Activated naive CD8-positive, alpha-beta T cell (primary cell): ENCODE measurements at regions not wholly inside any gene's neighbourhood (a gene's known extent, or its start where the extent isn't known, plus 50 kb on each side); places are given as distances from the start of the nearest gene placed in this dataset.
"Not testable (repeated sequence)": the region's sequence is repeated elsewhere in the genome, so short reads cannot be mapped to it uniquely, and the experiment has no call there.

Experiments used
- H3K27ac Mint-ChIP-seq: one replicate; pipeline ENCODE4 v1.8.0; 2021; ENCODE audit warnings: mixed read lengths
- H3K27me3 Mint-ChIP-seq: one replicate; pipeline ENCODE4 v1.8.0; 2021; ENCODE audit warnings: mixed read lengths
- H3K36me3 Mint-ChIP-seq: one replicate; pipeline ENCODE4 v1.8.0; 2021; ENCODE audit warnings: mixed read lengths
- H3K4me1 Mint-ChIP-seq: one replicate; pipeline ENCODE4 v1.8.0; 2021; ENCODE audit warnings: low read depth, mixed read lengths
- H3K4me3 Mint-ChIP-seq: one replicate; pipeline ENCODE4 v1.8.0; 2021; ENCODE audit warnings: mild to moderate bottlenecking, mixed read lengths
- H3K9me3 Mint-ChIP-seq: one replicate; pipeline ENCODE4 v1.8.0; 2021; ENCODE audit warnings: low read depth, mixed read lengths

GRCh38 chr2:59770651-59771050 is 782.8 kb downstream of the BCL11A start:
- Mint-ChIP-seq H3K36me3 (peaks cover 2% of the 10 kb centered on the region), H3K9me3 (no peaks in the 10 kb centered on the region), H3K4me1 (no peaks in the 10 kb centered on the region), H3K27ac (no peak overlapping the region), H3K27me3 (no peaks in the 10 kb centered on the region), H3K4me3 (no peak overlapping the region)

GRCh38 chr2:59761966-59762365 is 791.5 kb downstream of the BCL11A start:
- H3K4me1 Mint-ChIP-seq, result no peaks in the 10 kb centered on the region
- no peak overlapping the region for H3K4me3 Mint-ChIP-seq
- H3K9me3 Mint-ChIP-seq, result no peaks in the 10 kb centered on the region

GRCh38 chr2:59756150-59756549 is 797.3 kb downstream of the BCL11A start:
- H3K36me3 Mint-ChIP-seq, result no peaks in the 10 kb centered on the region
- H3K9me3 Mint-ChIP-seq, result no peaks in the 10 kb centered on the region
- H3K4me3 Mint-ChIP-seq, result no peak overlapping the region
- no peaks in the 10 kb centered on the region for H3K27me3 Mint-ChIP-seq
- no peak overlapping the region for H3K27ac Mint-ChIP-seq
- no peaks in the 10 kb centered on the region for H3K4me1 Mint-ChIP-seq

More at GRCh38 chr2:59761966-59762365, 791.5 kb downstream of the BCL11A start:
- no peak overlapping the region for H3K27ac Mint-ChIP-seq
- H3K36me3 Mint-ChIP-seq, result no peaks in the 10 kb centered on the region
- no peaks in the 10 kb centered on the region for H3K27me3 Mint-ChIP-seq

GRCh38 chr2:59754011-59754735 is 799.3 kb downstream of the BCL11A start:
- no peaks in the 10 kb centered on the region for H3K4me1 Mint-ChIP-seq
- H3K4me3 Mint-ChIP-seq, result no peak overlapping the region
- no peaks in the 10 kb centered on the region for H3K36me3 Mint-ChIP-seq
- H3K27ac Mint-ChIP-seq, result no peak overlapping the region
- no peaks in the 10 kb centered on the region for H3K27me3 Mint-ChIP-seq
- H3K9me3 Mint-ChIP-seq, result no peaks in the 10 kb centered on the region

- H3K27me3 Mint-ChIP-seq, result no peaks in the 10 kb centered on the region
- no peaks in the 10 kb centered on the region for H3K4me1 Mint-ChIP-seq
- H3K27ac Mint-ChIP-seq, result no peak overlapping the region
- H3K9me3 Mint-ChIP-seq, result no peaks in the 10 kb centered on the region
- no peak overlapping the region for H3K4me3 Mint-ChIP-seq
- no peaks in the 10 kb centered on the region for H3K36me3 Mint-ChIP-seq
These were observed 800.9 kb downstream of the BCL11A start for GRCh38 chr2:59752512-59752911.

- H3K4me1 Mint-ChIP-seq, result no peaks in the 10 kb centered on the region
- H3K9me3 Mint-ChIP-seq, result no peaks in the 10 kb centered on the region
- H3K27ac Mint-ChIP-seq, result no peak overlapping the region
- H3K4me3 Mint-ChIP-seq, result no peak overlapping the region
- H3K36me3 Mint-ChIP-seq, result no peaks in the 10 kb centered on the region
- no peaks in the 10 kb centered on the region for H3K27me3 Mint-ChIP-seq
These were observed 801.4 kb downstream of the BCL11A start for GRCh38 chr2:59752071-59752470.

GRCh38 chr2:59751214-59751613 is 802.2 kb downstream of the BCL11A start:
- not testable (repeated sequence) for H3K9me3 Mint-ChIP-seq, H3K36me3 Mint-ChIP-seq, H3K27ac Mint-ChIP-seq, H3K4me3 Mint-ChIP-seq, H3K4me1 Mint-ChIP-seq, H3K27me3 Mint-ChIP-seq

GRCh38 chr2:59746291-59746690 is 807.2 kb downstream of the BCL11A start:
- Mint-ChIP-seq H3K9me3 (no peaks in the 10 kb centered on the region), H3K4me3 (no peak overlapping the region), H3K4me1 (no peaks in the 10 kb centered on the region), H3K27ac (no peak overlapping the region), H3K27me3 (peaks cover 2% of the 10 kb centered on the region), H3K36me3 (no peaks in the 10 kb centered on the region)

GRCh38 chr2:59745085-59745484 is 808.4 kb downstream of the BCL11A start:
- Mint-ChIP-seq H3K27ac (no peak overlapping the region), H3K4me3 (no peak overlapping the region), H3K36me3 (no peaks in the 10 kb centered on the region)

GRCh38 chr2:59744436-59744835 is 809.0 kb downstream of the BCL11A start:
- Mint-ChIP-seq H3K4me3 (no peak overlapping the region), H3K9me3 (no peaks in the 10 kb centered on the region), H3K27ac (no peak overlapping the region), H3K4me1 (no peaks in the 10 kb centered on the region), H3K27me3 (peaks cover 2% of the 10 kb centered on the region), H3K36me3 (no peaks in the 10 kb centered on the region)

More at GRCh38 chr2:59745085-59745484, 808.4 kb downstream of the BCL11A start:
- Mint-ChIP-seq H3K4me1 (no peaks in the 10 kb centered on the region), H3K9me3 (no peaks in the 10 kb centered on the region), H3K27me3 (peaks cover 2% of the 10 kb centered on the region)

GRCh38 chr2:59741840-59742239 is 811.6 kb downstream of the BCL11A start:
- Mint-ChIP-seq H3K27ac (no peak overlapping the region), H3K4me3 (no peak overlapping the region)

GRCh38 chr2:59739166-59739565 is 814.3 kb downstream of the BCL11A start:
- no peaks in the 10 kb centered on the region for H3K36me3 Mint-ChIP-seq
- H3K9me3 Mint-ChIP-seq, result no peaks in the 10 kb centered on the region
- H3K27me3 Mint-ChIP-seq, result no peaks in the 10 kb centered on the region
- H3K27ac Mint-ChIP-seq, result no peak overlapping the region
- H3K4me1 Mint-ChIP-seq, result no peaks in the 10 kb centered on the region
- H3K4me3 Mint-ChIP-seq, result no peak overlapping the region

More at GRCh38 chr2:59741840-59742239, 811.6 kb downstream of the BCL11A start:
- peaks cover 2% of the 10 kb centered on the region for H3K27me3 Mint-ChIP-seq
- no peaks in the 10 kb centered on the region for H3K9me3 Mint-ChIP-seq
- no peaks in the 10 kb centered on the region for H3K4me1 Mint-ChIP-seq
- H3K36me3 Mint-ChIP-seq, result no peaks in the 10 kb centered on the region

- Mint-ChIP-seq H3K27ac (no peak overlapping the region), H3K36me3 (no peaks in the 10 kb centered on the region), H3K27me3 (no peaks in the 10 kb centered on the region), H3K9me3 (no peaks in the 10 kb centered on the region), H3K4me3 (no peak overlapping the region), H3K4me1 (no peaks in the 10 kb centered on the region)
These were observed 816.2 kb downstream of the BCL11A start for GRCh38 chr2:59737299-59737698.

- no peak overlapping the region for H3K27ac Mint-ChIP-seq
- H3K4me3 Mint-ChIP-seq, result no peak overlapping the region
These were observed 818.7 kb downstream of the BCL11A start for GRCh38 chr2:59734743-59735142.

GRCh38 chr2:59733970-59734369 is 819.5 kb downstream of the BCL11A start:
- no peaks in the 10 kb centered on the region for H3K36me3 Mint-ChIP-seq
- H3K27ac Mint-ChIP-seq, result no peak overlapping the region
- H3K9me3 Mint-ChIP-seq, result no peaks in the 10 kb centered on the region
- no peaks in the 10 kb centered on the region for H3K4me1 Mint-ChIP-seq
- H3K4me3 Mint-ChIP-seq, result no peak overlapping the region
- H3K27me3 Mint-ChIP-seq, result no peaks in the 10 kb centered on the region

More at GRCh38 chr2:59734743-59735142, 818.7 kb downstream of the BCL11A start:
- H3K9me3 Mint-ChIP-seq, result no peaks in the 10 kb centered on the region
- H3K27me3 Mint-ChIP-seq, result no peaks in the 10 kb centered on the region
- H3K4me1 Mint-ChIP-seq, result no peaks in the 10 kb centered on the region
- no peaks in the 10 kb centered on the region for H3K36me3 Mint-ChIP-seq

GRCh38 chr2:59733567-59733930 is 819.9 kb downstream of the BCL11A start:
- Mint-ChIP-seq H3K36me3 (no peaks in the 10 kb centered on the region), H3K4me3 (no peak overlapping the region), H3K9me3 (no peaks in the 10 kb centered on the region), H3K4me1 (no peaks in the 10 kb centered on the region), H3K27ac (no peak overlapping the region), H3K27me3 (no peaks in the 10 kb centered on the region)
